ENCODE measurements at regions not wholly inside any gene's neighbourhood (a gene's known extent, or its start where the extent isn't known, plus 50 kb on each side); places are given as distances from the start of the nearest gene placed in this dataset.
"Not testable (repeated sequence)": the region's sequence is repeated elsewhere in the genome, so short reads cannot be mapped to it uniquely, and the experiment has no call there.

DNA sequence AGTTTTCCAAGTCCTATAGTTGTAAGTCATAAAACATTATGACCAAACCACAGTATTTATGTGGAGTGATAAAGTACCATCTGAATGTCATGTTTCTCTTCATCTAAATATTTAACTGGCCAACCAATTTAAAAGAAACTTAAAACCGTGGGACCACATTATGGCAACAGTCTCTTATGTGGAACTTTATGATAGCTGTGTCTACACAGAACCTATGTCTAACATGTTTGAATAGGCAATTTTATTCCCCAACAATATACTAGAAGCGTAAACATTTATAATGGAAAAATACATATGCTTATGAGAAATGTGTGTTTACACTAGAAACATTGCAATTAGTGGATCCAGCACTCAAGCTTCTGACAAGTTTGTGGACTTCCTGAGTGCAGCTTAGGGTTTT, 680.7 kb downstream of the REEP3 start:
- Histone ChIP-seq H3K27me3 (no peaks in the 10 kb centered on the region), H3K9me3 (no peaks in the 10 kb centered on the region), H3K4me3 (no peak overlapping the region), H3K27ac (no peak overlapping the region), H3K36me3 (no peaks in the 10 kb centered on the region), H3K4me1 (ENCODE audit: insufficient read depth) (no peaks in the 10 kb centered on the region)
- WGBS, 3 donors = 82 to 86% (median 83%) methylated on average over 2 of the region's 2 CpGs
- no peak for DNase-seq
- TF ChIP-seq POLR2A (IDR thresholded peaks at IDR 0.05) = no peak
- TF ChIP-seq EP300 (IDR thresholded peaks at IDR 0.05) = no peak
- TF ChIP-seq, protein P1, sequence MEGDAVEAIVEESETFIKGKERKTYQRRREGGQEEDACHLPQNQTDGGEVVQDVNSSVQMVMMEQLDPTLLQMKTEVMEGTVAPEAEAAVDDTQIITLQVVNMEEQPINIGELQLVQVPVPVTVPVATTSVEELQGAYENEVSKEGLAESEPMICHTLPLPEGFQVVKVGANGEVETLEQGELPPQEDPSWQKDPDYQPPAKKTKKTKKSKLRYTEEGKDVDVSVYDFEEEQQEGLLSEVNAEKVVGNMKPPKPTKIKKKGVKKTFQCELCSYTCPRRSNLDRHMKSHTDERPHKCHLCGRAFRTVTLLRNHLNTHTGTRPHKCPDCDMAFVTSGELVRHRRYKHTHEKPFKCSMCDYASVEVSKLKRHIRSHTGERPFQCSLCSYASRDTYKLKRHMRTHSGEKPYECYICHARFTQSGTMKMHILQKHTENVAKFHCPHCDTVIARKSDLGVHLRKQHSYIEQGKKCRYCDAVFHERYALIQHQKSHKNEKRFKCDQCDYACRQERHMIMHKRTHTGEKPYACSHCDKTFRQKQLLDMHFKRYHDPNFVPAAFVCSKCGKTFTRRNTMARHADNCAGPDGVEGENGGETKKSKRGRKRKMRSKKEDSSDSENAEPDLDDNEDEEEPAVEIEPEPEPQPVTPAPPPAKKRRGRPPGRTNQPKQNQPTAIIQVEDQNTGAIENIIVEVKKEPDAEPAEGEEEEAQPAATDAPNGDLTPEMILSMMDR (IDR thresholded peaks at IDR 0.05) = no peak
- intact Hi-C loops (cut with DNase I) = loop anchor here in 1 of 4 donors (10.0 kb wide), 1 partner anchor 63 kb away; no protein-coding TSS in a partner anchor

DNA sequence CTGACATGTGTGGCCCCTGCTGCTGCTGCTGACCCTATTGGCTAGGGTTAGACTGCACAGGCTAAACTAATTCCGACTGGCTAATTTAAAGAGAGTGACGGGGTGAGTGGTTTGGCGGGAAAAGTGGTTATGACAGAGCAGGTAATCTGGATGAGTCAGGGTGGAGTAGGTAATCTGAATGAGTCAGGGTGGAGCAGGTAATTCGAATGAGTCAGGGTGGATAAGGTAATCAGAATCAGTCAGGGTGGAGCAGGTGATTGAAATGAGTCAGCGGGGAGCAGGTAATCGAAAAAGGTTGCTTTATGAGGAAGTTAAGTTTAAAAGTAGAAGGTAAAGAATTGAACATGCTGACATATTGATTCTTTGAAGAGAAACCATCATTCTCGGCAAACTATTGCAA, 683.3 kb downstream of the REEP3 start:
- H3K27me3 ChIP-seq; H3K27ac ChIP-seq; DNase-seq; H3K36me3 ChIP-seq; H3K4me3 ChIP-seq; H3K4me1 ChIP-seq (ENCODE audit: insufficient read depth); H3K9me3 ChIP-seq: not testable (repeated sequence)
- intact Hi-C loops (cut with DNase I) = loop anchor here in 1 of 4 donors (10.0 kb wide), 1 partner anchor 60 kb away; no protein-coding TSS in a partner anchor
- 91 to 95% (median 95%) methylated on average over 7 of the region's 7 CpGs for WGBS, 3 donors

- no peak overlapping the region for H3K27ac ChIP-seq
- WGBS, 3 donors = 74 to 79% (median 76%) methylated on average over 2 of the region's 2 CpGs
- TF ChIP-seq POLR2A (IDR thresholded peaks at IDR 0.05) = no peak
- no peak for TF ChIP-seq EP300 (IDR thresholded peaks at IDR 0.05)
- TF ChIP-seq, protein P1 (IDR thresholded peaks at IDR 0.05) = no peak
- H3K4me3 ChIP-seq = no peak overlapping the region
- no peaks in the 10 kb centered on the region for H3K27me3 ChIP-seq
- no peaks in the 10 kb centered on the region for H3K4me1 ChIP-seq (ENCODE audit: insufficient read depth)
- H3K36me3 ChIP-seq = no peaks in the 10 kb centered on the region
- no peak for DNase-seq
- H3K9me3 ChIP-seq = no peaks in the 10 kb centered on the region
- intact Hi-C loops (cut with DNase I) = loop anchor here in 1 of 4 donors (10.0 kb wide), 1 partner anchor 58 kb away; no protein-coding TSS in a partner anchor
Measured at GRCh38 chr10:64206409-64206808, 685.2 kb downstream of the REEP3 start.

DNA sequence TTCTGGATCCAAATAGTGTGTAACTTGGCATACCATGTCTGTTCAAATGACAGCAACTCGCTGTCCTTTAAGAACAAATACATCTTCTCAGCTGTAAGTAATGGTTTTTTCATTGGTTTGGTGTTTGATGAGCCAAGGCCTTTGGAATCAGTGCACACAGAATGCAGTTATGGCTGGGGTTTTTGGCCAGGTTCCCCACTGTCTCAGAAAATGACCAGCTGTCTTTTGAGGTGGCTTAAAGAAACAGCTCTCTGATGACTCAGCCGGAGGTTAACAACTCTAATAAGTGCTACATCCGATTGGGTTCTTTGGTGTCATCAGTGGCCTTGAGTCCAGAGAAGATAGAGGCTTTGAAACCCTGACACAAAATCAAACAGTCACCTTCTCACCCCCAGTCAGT, 688.4 kb downstream of the REEP3 start:
- TF ChIP-seq POLR2A (IDR thresholded peaks at IDR 0.05) (no peak), EP300 (IDR thresholded peaks at IDR 0.05) (no peak)
- TF ChIP-seq, protein P1 (IDR thresholded peaks at IDR 0.05) = no peak
- no peaks in the 10 kb centered on the region for H3K9me3 ChIP-seq
- no peak overlapping the region for H3K4me3 ChIP-seq
- intact Hi-C loops (cut with DNase I) = loop anchor here in 1 of 4 donors (10.0 kb wide), 1 partner anchor 55 kb away; no protein-coding TSS in a partner anchor
- 9 to 14% (median 11%) methylated on average over 3 of the region's 3 CpGs for WGBS, 3 donors
- no peaks in the 10 kb centered on the region for H3K36me3 ChIP-seq
- no peaks in the 10 kb centered on the region for H3K4me1 ChIP-seq (ENCODE audit: insufficient read depth)
- peak in 1 of 5 donors; percentile 9 for DNase-seq
- no peaks in the 10 kb centered on the region for H3K27me3 ChIP-seq
- H3K27ac ChIP-seq = no peak overlapping the region

DNA sequence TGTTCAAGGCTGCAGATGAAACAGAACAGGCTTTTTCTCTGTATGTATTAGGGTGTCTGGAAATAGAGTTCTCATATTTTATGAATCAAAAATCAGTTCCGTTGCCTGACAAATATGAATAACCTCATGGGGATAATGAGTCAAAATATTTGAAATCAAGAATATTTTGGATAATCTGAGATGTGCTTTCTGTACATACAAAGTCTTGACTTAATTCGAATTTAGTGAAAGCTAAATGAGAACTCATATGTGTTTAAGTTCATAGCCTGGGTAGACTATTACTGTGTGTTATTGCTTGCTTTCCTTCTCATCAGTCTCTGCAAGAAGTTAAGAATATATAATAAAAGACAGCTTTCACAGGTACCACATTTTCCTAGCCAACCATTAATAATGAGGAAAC, 689.0 kb downstream of the REEP3 start:
- H3K36me3 ChIP-seq = no peaks in the 10 kb centered on the region
- H3K27me3 ChIP-seq = no peaks in the 10 kb centered on the region
- intact Hi-C loops (cut with DNase I) = no loop called here
- TF ChIP-seq EP300 (IDR thresholded peaks at IDR 0.05) (no peak), POLR2A (IDR thresholded peaks at IDR 0.05) (no peak)
- TF ChIP-seq, protein P1 (IDR thresholded peaks at IDR 0.05) = no peak
- DNase-seq = no peak
- no peaks in the 10 kb centered on the region for H3K4me1 ChIP-seq (ENCODE audit: insufficient read depth)
- H3K4me3 ChIP-seq = no peak overlapping the region
- no peaks in the 10 kb centered on the region for H3K9me3 ChIP-seq
- 68 to 79% (median 75%) methylated on average over 2 of the region's 2 CpGs for WGBS, 3 donors
- no peak overlapping the region for H3K27ac ChIP-seq
